ENCODE measurements at regions not wholly inside any gene's neighbourhood (a gene's known extent, or its start where the extent isn't known, plus 50 kb on each side); places are given as distances from the start of the nearest gene placed in this dataset.

DNA sequence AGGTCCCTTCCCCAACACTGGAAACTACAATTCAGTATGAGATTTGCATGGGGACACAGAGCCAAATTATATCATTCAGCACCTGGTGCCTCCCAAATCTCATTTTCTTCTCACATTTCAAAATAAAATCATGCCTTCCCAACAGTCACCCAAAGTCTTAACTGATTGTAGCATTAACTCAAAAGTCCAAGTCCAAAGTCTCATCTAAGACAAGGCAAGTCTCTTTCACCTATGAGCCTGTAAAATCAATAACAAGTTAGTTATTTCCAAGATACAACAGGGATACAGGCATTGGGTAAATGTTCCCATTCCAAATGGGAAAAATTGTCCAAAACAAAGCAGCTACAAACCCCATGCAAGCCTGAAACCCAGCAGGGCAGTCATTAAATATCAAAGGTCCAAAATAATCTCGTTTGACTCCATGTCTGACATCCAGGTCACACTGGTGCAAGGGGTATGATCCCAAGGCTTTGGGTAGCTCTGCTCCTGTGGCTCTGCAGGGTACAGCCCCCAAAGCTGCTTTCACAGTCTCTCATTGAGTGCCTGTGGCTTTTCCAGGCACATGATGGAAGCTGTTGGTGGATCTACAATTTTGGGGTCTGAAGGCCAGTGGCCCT, 1370.1 kb upstream of the DDX18 start:
- Histone ChIP-seq H3K9me3 (ENCODE audit: low read depth, low read length, poor library complexity, severe bottlenecking) (peaks cover 40% of the 10 kb centered on the region), H3K27me3 (replicated peaks; ENCODE audit: insufficient read depth, low read depth, low read length, poor library complexity) (no peaks in the 10 kb centered on the region), H3K36me3 (ENCODE audit: insufficient read depth, low read length, poor library complexity, severe bottlenecking) (no peaks in the 10 kb centered on the region), H3K27ac (ENCODE audit: low read depth, low read length, poor library complexity, severe bottlenecking) (no peak overlapping the region), H3K4me3 (ENCODE audit: low read depth, low read length, poor library complexity, severe bottlenecking) (no peak overlapping the region), H3K4me1 (ENCODE audit: insufficient read depth, low read length, poor library complexity, severe bottlenecking) (no peaks in the 10 kb centered on the region)
- DNase-seq (ENCODE audit: low spot score), result no peak
- TF ChIP-seq EZH2 (IDR thresholded peaks at IDR 0.05; ENCODE audit: borderline replicate concordance, low read depth, low read length, poor library complexity, severe bottlenecking), result no peak
- no peak for TF ChIP-seq CTCF (conservative IDR thresholded peaks at IDR 0.05; ENCODE audit: low read depth, low read length)
- intact Hi-C loops (cut with micrococcal nuclease; ENCODE audit: unreplicated experiment), result no loop called here
- no TSS peak for BruUV-seq (replicated peaks)
- ChIA-PET POLR2A (ENCODE audit: low non-redundant PET) (no interaction called here), CTCF (no interaction called here)

DNA sequence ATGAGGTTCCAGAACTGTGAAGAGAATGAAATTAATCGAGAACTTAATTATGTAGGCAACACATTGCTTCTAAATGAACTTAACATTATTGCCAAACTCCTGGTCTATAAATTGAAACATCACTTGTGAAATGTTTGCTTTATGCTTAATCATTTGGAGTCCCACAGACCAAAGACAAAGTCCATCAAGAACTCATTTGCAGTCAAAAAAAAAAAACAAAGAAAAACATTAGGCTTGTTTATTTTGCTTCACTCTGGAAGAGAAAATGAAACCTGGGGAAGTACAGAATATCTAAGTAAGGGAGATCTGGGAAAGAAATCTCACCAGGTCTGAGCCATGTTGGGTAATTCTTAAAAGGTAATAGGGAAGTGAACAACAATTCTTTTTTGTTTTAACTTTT, 1363.5 kb upstream of the DDX18 start:
- Histone ChIP-seq H3K36me3 (ENCODE audit: insufficient read depth, low read length, poor library complexity, severe bottlenecking) (no peaks in the 10 kb centered on the region), H3K27ac (ENCODE audit: low read depth, low read length, poor library complexity, severe bottlenecking) (no peak overlapping the region), H3K4me3 (ENCODE audit: low read depth, low read length, poor library complexity, severe bottlenecking) (no peak overlapping the region), H3K4me1 (ENCODE audit: insufficient read depth, low read length, poor library complexity, severe bottlenecking) (no peaks in the 10 kb centered on the region), H3K9me3 (ENCODE audit: low read depth, low read length, poor library complexity, severe bottlenecking) (peaks cover 34% of the 10 kb centered on the region), H3K27me3 (replicated peaks; ENCODE audit: insufficient read depth, low read depth, low read length, poor library complexity) (no peaks in the 10 kb centered on the region)
- no peak for DNase-seq (ENCODE audit: low spot score)
- intact Hi-C loops (cut with micrococcal nuclease; ENCODE audit: unreplicated experiment), result no loop called here
- no peak for TF ChIP-seq EZH2 (IDR thresholded peaks at IDR 0.05; ENCODE audit: borderline replicate concordance, low read depth, low read length, poor library complexity, severe bottlenecking)
- no peak for TF ChIP-seq CTCF (conservative IDR thresholded peaks at IDR 0.05; ENCODE audit: low read depth, low read length)
- ChIA-PET CTCF (no interaction called here), POLR2A (ENCODE audit: low non-redundant PET) (no interaction called here)
- BruUV-seq (replicated peaks), result no TSS peak

DNA sequence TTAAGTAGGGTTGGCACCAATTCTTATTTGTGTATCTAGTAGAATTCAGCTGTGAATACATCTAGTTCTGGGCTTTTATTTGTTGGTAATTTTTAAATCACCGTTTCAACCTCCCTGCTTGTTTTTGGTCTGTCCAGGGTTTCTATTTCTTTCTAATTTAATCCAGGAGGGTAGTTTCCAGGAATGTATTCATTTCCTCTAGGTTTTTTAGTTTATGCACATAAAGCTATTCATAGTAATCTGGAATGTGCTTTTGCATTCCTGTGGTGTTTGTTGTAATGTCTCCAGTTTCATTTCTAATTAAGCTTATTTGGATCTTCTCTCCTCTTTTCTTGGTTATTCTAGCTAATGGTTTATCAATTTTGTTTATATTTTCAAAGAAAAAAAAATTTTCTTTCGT, 1361.8 kb upstream of the DDX18 start:
- H3K4me1 ChIP-seq (ENCODE audit: insufficient read depth, low read length, poor library complexity, severe bottlenecking), result no peaks in the 10 kb centered on the region
- DNase-seq (ENCODE audit: low spot score), result no peak
- H3K27ac ChIP-seq (ENCODE audit: low read depth, low read length, poor library complexity, severe bottlenecking), result no peak overlapping the region
- intact Hi-C loops (cut with micrococcal nuclease; ENCODE audit: unreplicated experiment), result no loop called here
- peaks cover 31% of the 10 kb centered on the region for H3K9me3 ChIP-seq (ENCODE audit: low read depth, low read length, poor library complexity, severe bottlenecking)
- POLR2A ChIA-PET (ENCODE audit: low non-redundant PET), result no interaction called here
- TF ChIP-seq CTCF (conservative IDR thresholded peaks at IDR 0.05; ENCODE audit: low read depth, low read length) (no peak), EZH2 (IDR thresholded peaks at IDR 0.05; ENCODE audit: borderline replicate concordance, low read depth, low read length, poor library complexity, severe bottlenecking) (no peak)
- no TSS peak for BruUV-seq (replicated peaks)
- no peak overlapping the region for H3K4me3 ChIP-seq (ENCODE audit: low read depth, low read length, poor library complexity, severe bottlenecking)
- CTCF ChIA-PET, result no interaction called here
- H3K27me3 ChIP-seq (replicated peaks; ENCODE audit: insufficient read depth, low read depth, low read length, poor library complexity), result no peaks in the 10 kb centered on the region
- H3K36me3 ChIP-seq (ENCODE audit: insufficient read depth, low read length, poor library complexity, severe bottlenecking), result no peaks in the 10 kb centered on the region
